ENCODE measurements at regions not wholly inside any gene's neighbourhood (a gene's known extent, or its start where the extent isn't known, plus 50 kb on each side); places are given as distances from the start of the nearest gene placed in this dataset.
"Not testable (repeated sequence)": the region's sequence is repeated elsewhere in the genome, so short reads cannot be mapped to it uniquely, and the experiment has no call there.

GRCh38 chr3:80914854-80915253, 846.6 kb downstream of the GBE1 start:
- in situ Hi-C loops (cut with MboI; ENCODE audit: low pct_unique_long_range_greater_than_20kb, low sequenced_read_pairs, unreplicated experiment), result no loop called here
- TF ChIP-seq CTCF (IDR thresholded peaks at IDR 0.05; ENCODE audit: extremely low read depth, insufficient read depth, missing control alignments), result no peak
- no peak for DNase-seq (ENCODE audit: low spot score)

GRCh38 chr3:80898211-80898610, 863.2 kb downstream of the GBE1 start:
- in situ Hi-C loops (cut with MboI; ENCODE audit: low pct_unique_long_range_greater_than_20kb, low sequenced_read_pairs, unreplicated experiment), result no loop called here
- DNase-seq (ENCODE audit: low spot score), result no peak
- no peak for TF ChIP-seq CTCF (IDR thresholded peaks at IDR 0.05; ENCODE audit: extremely low read depth, insufficient read depth, missing control alignments)

GRCh38 chr3:80897005-80897404, 864.4 kb downstream of the GBE1 start:
- DNase-seq (ENCODE audit: low spot score); in situ Hi-C loops (cut with MboI; ENCODE audit: low pct_unique_long_range_greater_than_20kb, low sequenced_read_pairs, unreplicated experiment): not testable (repeated sequence)

- TF ChIP-seq CTCF (IDR thresholded peaks at IDR 0.05; ENCODE audit: extremely low read depth, insufficient read depth, missing control alignments), result no peak
- in situ Hi-C loops (cut with MboI; ENCODE audit: low pct_unique_long_range_greater_than_20kb, low sequenced_read_pairs, unreplicated experiment), result no loop called here
- DNase-seq (ENCODE audit: low spot score), result no peak
These were observed 870.9 kb downstream of the GBE1 start for GRCh38 chr3:80890571-80890970.

GRCh38 chr3:80889535-80889934, 871.9 kb downstream of the GBE1 start:
- no peak for TF ChIP-seq CTCF (IDR thresholded peaks at IDR 0.05; ENCODE audit: extremely low read depth, insufficient read depth, missing control alignments)
- DNase-seq (ENCODE audit: low spot score), result no peak
- in situ Hi-C loops (cut with MboI; ENCODE audit: low pct_unique_long_range_greater_than_20kb, low sequenced_read_pairs, unreplicated experiment), result no loop called here

GRCh38 chr3:80870476-80871041, 890.9 kb downstream of the GBE1 start:
- in situ Hi-C loops (cut with MboI; ENCODE audit: low pct_unique_long_range_greater_than_20kb, low sequenced_read_pairs, unreplicated experiment), result no loop called here
- no peak for TF ChIP-seq CTCF (IDR thresholded peaks at IDR 0.05; ENCODE audit: extremely low read depth, insufficient read depth, missing control alignments)
- DNase-seq (ENCODE audit: low spot score), result no peak

- TF ChIP-seq CTCF (IDR thresholded peaks at IDR 0.05; ENCODE audit: extremely low read depth, insufficient read depth, missing control alignments), result no peak
- DNase-seq (ENCODE audit: low spot score), result no peak
- in situ Hi-C loops (cut with MboI; ENCODE audit: low pct_unique_long_range_greater_than_20kb, low sequenced_read_pairs, unreplicated experiment), result no loop called here
These were observed 906.0 kb downstream of the GBE1 start for GRCh38 chr3:80855482-80855881.
